Natural killer cell (primary cell): ENCODE measurements at regions not wholly inside any gene's neighbourhood (a gene's known extent, or its start where the extent isn't known, plus 50 kb on each side); places are given as distances from the start of the nearest gene placed in this dataset.

Experiments
- ATAC-seq, 3 donors: fragments of 150-1000 bp in 2 of 3; fragments of 200-7000 bp in 1 of 3; cut with Tn5 transposase; 1 replicate in 1 of 3; 2 replicates in 2 of 3; pipeline ENCODE4 v1.10.0; 2021; ENCODE audit warnings: mild to moderate bottlenecking in 2 of 3, moderate library complexity in 2 of 3
- DNase-seq, 2 donors: peaks; one replicate each; pipeline versions ENCODE4 v3.0.0 to v3.0.0-alpha.2; 2013 to 2021; ENCODE audit warnings: mixed read lengths in 1 of 2
- H3K27ac ChIP-seq: one replicate; pipeline ENCODE4 v1.5.1; 2013; ENCODE audit warnings: mild to moderate bottlenecking, low read length
- H3K27me3 ChIP-seq: one replicate; pipeline ENCODE4 v1.6.1; 2013; ENCODE audit warnings: low read length; ENCODE audit not compliant: control insufficient read depth, insufficient read depth
- H3K36me3 ChIP-seq: one replicate; pipeline ENCODE4 v1.6.1; 2013; ENCODE audit warnings: low read length; ENCODE audit not compliant: control insufficient read depth, insufficient read depth
- H3K4me1 ChIP-seq: one replicate; pipeline ENCODE4 v1.6.1; 2013; ENCODE audit warnings: low read length; ENCODE audit not compliant: control insufficient read depth, insufficient read depth
- H3K4me3 ChIP-seq: one replicate; pipeline ENCODE4 v1.5.1; 2013; ENCODE audit warnings: low read length
- H3K9me3 ChIP-seq: one replicate; pipeline ENCODE4 v1.6.1; 2013; ENCODE audit warnings: low read length; ENCODE audit not compliant: control insufficient read depth, insufficient read depth
- H3K27ac Mint-ChIP-seq, 2 donors: one replicate each; pipeline ENCODE4 v1.8.0; 2022; ENCODE audit warnings: mild to moderate bottlenecking in 2 of 2, mixed read lengths in 2 of 2, moderate library complexity in 1 of 2
- H3K27me3 Mint-ChIP-seq, 2 donors: one replicate each; pipeline ENCODE4 v1.8.0; 2022; ENCODE audit warnings: low read depth in 2 of 2, mixed read lengths in 2 of 2
- H3K36me3 Mint-ChIP-seq: one replicate; pipeline ENCODE4 v1.8.0; 2022; ENCODE audit warnings: mixed read lengths
- H3K4me1 Mint-ChIP-seq, 2 donors: one replicate each; pipeline ENCODE4 v1.8.0; 2022; ENCODE audit warnings: mixed read lengths in 2 of 2
- H3K4me3 Mint-ChIP-seq: one replicate; pipeline ENCODE4 v1.8.0; 2022; ENCODE audit warnings: mild to moderate bottlenecking, moderate library complexity, mixed read lengths
- H3K9me3 Mint-ChIP-seq, 2 donors: one replicate each; pipeline ENCODE4 v1.8.0; 2022; ENCODE audit warnings: mixed read lengths in 2 of 2
- WGBS: methylation state at CpG from one replicate; pipeline ENCODE4 v1.1.7; 2013; ENCODE audit warnings: missing lambda C conversion rate; ENCODE audit not compliant: insufficient coverage; 5-methylcytosine and 5-hydroxymethylcytosine counted together
- intact Hi-C: fragments of 100-400 bp; cut with micrococcal nuclease; formaldehyde crosslinking; loops from one replicate; pipeline ENCODE4 v1.14.2; 2022
- TF ChIP-seq, protein P1 (sequence below): fragments of 200-600 bp; IDR thresholded peaks from one replicate; pipeline ENCODE4 v1.8.0; 2022; ENCODE audit warnings: antibody characterized with exemption

DNA sequence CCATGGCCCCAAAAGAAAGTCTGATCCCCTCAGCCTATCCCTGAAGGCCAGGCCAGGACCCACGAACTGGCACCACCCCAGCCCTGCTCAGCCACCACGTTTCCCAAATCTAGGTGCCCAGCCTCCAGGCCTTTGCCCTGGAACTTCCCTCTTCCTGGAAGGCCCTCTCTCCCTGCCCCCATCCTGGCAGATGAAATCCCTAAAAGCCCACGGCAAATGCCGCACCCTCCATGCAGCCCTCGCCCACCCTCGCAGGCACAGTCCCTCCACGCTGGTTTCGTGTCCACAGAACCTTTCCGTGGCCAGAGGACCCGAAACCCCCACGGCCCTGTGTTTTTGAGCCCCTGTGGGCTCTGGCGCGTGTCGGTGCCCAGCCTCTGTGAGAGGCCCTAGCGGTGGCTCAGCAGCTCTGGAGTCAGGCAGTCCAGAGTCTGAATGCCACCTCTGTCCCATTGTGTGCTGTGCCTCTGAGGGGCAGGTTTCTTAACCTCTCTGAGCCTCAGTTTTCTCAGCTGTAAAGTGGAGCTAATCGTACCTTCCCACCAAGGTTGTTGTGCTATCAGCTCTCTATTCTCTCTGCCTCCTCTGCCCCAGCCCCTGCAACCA is 138.5 kb upstream of the IQSEC1 start:
- H3K9me3 Mint-ChIP-seq, result no peaks in the 10 kb centered on the region
- H3K36me3 Mint-ChIP-seq, result no peaks in the 10 kb centered on the region
- intact Hi-C loops, result no loop called here
- H3K27me3 Mint-ChIP-seq, result peaks cover 21 to 25% of the 10 kb centered on the region in 2 donors
- DNase-seq (no peak), ATAC-seq (no peak)
- H3K27ac ChIP-seq, result no peak overlapping the region
- no peak overlapping the region for H3K4me3 Mint-ChIP-seq
- no peaks in the 10 kb centered on the region for H3K9me3 ChIP-seq
- no peaks in the 10 kb centered on the region for H3K4me1 ChIP-seq
- H3K4me1 Mint-ChIP-seq, result peaks cover 0 to 4% of the 10 kb centered on the region in 2 donors
- no peak overlapping the region for H3K27ac Mint-ChIP-seq
- TF ChIP-seq, protein P1, sequence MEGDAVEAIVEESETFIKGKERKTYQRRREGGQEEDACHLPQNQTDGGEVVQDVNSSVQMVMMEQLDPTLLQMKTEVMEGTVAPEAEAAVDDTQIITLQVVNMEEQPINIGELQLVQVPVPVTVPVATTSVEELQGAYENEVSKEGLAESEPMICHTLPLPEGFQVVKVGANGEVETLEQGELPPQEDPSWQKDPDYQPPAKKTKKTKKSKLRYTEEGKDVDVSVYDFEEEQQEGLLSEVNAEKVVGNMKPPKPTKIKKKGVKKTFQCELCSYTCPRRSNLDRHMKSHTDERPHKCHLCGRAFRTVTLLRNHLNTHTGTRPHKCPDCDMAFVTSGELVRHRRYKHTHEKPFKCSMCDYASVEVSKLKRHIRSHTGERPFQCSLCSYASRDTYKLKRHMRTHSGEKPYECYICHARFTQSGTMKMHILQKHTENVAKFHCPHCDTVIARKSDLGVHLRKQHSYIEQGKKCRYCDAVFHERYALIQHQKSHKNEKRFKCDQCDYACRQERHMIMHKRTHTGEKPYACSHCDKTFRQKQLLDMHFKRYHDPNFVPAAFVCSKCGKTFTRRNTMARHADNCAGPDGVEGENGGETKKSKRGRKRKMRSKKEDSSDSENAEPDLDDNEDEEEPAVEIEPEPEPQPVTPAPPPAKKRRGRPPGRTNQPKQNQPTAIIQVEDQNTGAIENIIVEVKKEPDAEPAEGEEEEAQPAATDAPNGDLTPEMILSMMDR, result no peak
- 82% methylated on average over 16 of the region's 16 CpGs for WGBS
- no peaks in the 10 kb centered on the region for H3K36me3 ChIP-seq
- H3K4me3 ChIP-seq, result no peak overlapping the region
- H3K27me3 ChIP-seq, result no peaks in the 10 kb centered on the region

DNA sequence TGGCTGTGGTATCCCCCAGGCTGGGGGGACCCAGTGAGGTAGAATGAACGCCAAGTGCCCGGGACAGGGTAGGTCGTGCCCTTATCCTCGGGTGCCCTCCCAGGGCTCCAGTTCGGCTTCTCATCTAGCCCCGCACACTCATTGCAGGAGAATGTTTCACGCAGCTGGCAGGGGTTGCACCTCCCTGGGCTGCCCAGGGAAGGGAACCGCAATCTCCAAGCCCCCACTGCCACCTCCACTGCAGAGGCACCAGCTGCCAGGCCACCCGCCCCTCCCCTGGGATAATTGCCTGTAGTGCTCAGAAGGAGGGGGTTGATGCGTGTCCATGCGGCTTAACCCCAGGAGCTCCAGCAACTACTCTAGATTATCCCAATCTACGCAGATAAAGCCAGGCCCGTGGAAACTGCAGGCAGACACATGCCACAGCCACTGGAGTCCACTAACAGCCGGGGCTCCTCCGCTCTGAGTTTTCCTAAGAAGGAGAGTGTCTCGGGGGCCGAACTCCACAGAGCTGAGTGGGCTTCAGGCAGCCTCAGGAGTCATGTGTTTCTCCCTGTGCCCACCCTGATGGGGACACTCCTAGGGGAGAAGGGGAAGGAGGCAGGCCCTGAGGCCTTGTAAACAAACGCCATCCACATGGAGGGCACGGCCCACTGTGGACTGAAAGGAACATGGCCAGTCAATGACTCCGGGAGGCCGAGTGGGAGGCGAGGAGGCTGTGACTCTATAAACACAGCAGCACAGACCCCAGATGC is 137.2 kb upstream of the IQSEC1 start:
- Mint-ChIP-seq H3K36me3 (no peaks in the 10 kb centered on the region), H3K27ac (no peak overlapping the region), H3K27me3 (peaks cover 22 to 35% of the 10 kb centered on the region in 2 donors), H3K4me1 (peaks cover 0 to 4% of the 10 kb centered on the region in 2 donors), H3K4me3 (no peak overlapping the region), H3K9me3 (no peaks in the 10 kb centered on the region)
- no peak overlapping the region for H3K4me3 ChIP-seq
- WGBS, result 91% methylated on average over 21 of the region's 22 CpGs
- no peak overlapping the region for H3K27ac ChIP-seq
- no peaks in the 10 kb centered on the region for H3K4me1 ChIP-seq
- no peaks in the 10 kb centered on the region for H3K36me3 ChIP-seq
- intact Hi-C loops, result no loop called here
- H3K27me3 ChIP-seq, result peaks cover 2% of the 10 kb centered on the region
- H3K9me3 ChIP-seq, result no peaks in the 10 kb centered on the region
- TF ChIP-seq, protein P1, result no peak
- DNase-seq, result no peak
- no peak for ATAC-seq

DNA sequence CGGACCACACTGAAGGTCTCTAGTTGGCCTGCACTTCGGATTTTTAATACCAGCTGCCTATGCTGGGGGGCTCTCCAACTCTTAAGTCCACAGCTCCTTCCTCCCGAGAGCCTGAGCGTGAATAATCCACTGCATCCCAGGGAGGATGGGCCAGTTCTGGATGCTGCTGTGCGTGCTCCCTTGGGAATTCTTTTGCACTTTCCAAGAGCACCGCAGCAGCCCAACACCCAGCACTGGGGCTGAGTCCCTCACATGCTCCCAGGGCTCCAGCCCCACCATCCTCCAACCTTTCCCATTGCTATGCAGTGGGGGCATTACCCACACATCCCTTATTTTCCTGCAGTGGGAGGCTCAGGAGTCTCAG is 136.4 kb upstream of the IQSEC1 start:
- DNase-seq, result no peak
- H3K36me3 Mint-ChIP-seq, result no peaks in the 10 kb centered on the region
- Histone ChIP-seq H3K27me3 (peaks cover 6% of the 10 kb centered on the region), H3K9me3 (no peaks in the 10 kb centered on the region), H3K36me3 (no peaks in the 10 kb centered on the region), H3K4me3 (no peak overlapping the region), H3K4me1 (no peaks in the 10 kb centered on the region), H3K27ac (no peak overlapping the region)
- TF ChIP-seq, protein P1, result no peak
- intact Hi-C loops, result no loop called here
- no peak for ATAC-seq
- peaks cover 30 to 43% of the 10 kb centered on the region in 2 donors for H3K27me3 Mint-ChIP-seq
- peaks cover 3 to 4% of the 10 kb centered on the region in 2 donors for H3K4me1 Mint-ChIP-seq
- H3K9me3 Mint-ChIP-seq, result no peaks in the 10 kb centered on the region
- H3K4me3 Mint-ChIP-seq, result no peak overlapping the region
- WGBS, result 85% methylated on average over 6 of the region's 6 CpGs
- H3K27ac Mint-ChIP-seq, result no peak overlapping the region
